Left forelimb (tissue), 1 donor: ENCODE measurements at regions not wholly inside any gene's neighbourhood (a gene's known extent, or its start where the extent isn't known, plus 50 kb on each side); places are given as distances from the start of the nearest gene placed in this dataset.

Source experiments
- DNase-seq: peaks from one replicate; pipeline ENCODE4 v3.0.0-alpha.2; 2018; ENCODE audit warnings: low spot score

DNA sequence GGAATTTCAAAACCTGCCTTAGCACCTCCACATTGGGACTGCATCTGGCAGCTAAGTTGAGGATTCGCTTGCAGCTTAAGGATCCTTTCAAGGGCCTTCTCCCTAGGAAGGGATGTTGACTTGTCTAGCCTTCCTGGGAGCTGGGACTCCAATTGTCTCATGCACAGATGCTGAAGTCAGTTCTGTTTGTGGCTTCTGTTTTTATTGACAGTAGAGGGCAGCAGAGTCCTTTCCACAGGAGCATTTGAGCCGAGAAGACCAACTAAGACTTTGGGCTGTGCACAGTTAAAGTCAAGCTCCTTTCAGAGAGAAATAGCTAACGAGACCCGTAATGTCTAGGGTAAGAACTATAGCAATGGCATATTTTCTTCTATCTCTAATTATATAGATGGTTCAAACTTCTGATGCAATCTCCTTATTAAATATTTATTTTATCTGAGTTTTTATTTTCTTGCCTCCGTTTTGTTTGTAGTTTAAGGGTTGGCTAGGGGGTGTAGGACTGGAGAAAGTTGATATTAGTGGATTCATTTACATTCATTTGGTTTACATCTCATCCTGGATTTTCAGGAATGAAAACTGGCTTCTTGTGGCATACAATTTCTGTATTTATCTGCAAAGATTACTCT, 59.7 kb upstream of the KBTBD8 start:
- no peak for DNase-seq

GRCh38 chr3:66948041-66948440, 50.1 kb upstream of the KBTBD8 start:
- no peak for DNase-seq
